Peyer's patch (tissue), 4 donors: ENCODE measurements at regions not wholly inside any gene's neighbourhood (a gene's known extent, or its start where the extent isn't known, plus 50 kb on each side); places are given as distances from the start of the nearest gene placed in this dataset.

Experiments
- DNase-seq, 3 donors: peaks; one replicate each; pipeline ENCODE4 v3.0.0-alpha.2; 2017 to 2019
- H3K27ac ChIP-seq, 4 donors: fragments of 200-600 bp; sonication (generic); one replicate each; pipeline ENCODE4 v1.5.1; 2016 to 2019
- H3K27me3 ChIP-seq, 2 donors: fragments of 200-600 bp; sonication (generic); one replicate each; pipeline ENCODE4 v1.5.1; 2019
- H3K36me3 ChIP-seq, 3 donors: fragments of 200-600 bp; sonication (generic); one replicate each; pipeline ENCODE4 v1.5.1; 2016 to 2019
- H3K4me1 ChIP-seq, 4 donors: fragments of 200-600 bp; sonication (generic); one replicate each; pipeline ENCODE4 v1.5.1; 2016 to 2019
- H3K4me3 ChIP-seq, 4 donors: fragments of 200-600 bp; sonication (generic); 1 replicate in 3 of 4; 2 replicates in 1 of 4; pipeline ENCODE4 v1.5.1; 2016 to 2019; ENCODE audit warnings: mild to moderate bottlenecking in 1 of 4
- H3K9me3 ChIP-seq, 4 donors: fragments of 200-600 bp; sonication (generic); one replicate each; pipeline ENCODE4 v1.5.1; 2016 to 2019; ENCODE audit warnings: mild to moderate bottlenecking in 1 of 4
- CTCF ChIP-seq, 6 experiments: fragments of 450-650 bp in 4 of 6; fragments of 200-600 bp in 2 of 6; sonication (generic) in 1 of 6; IDR thresholded peaks; one replicate each; pipeline ENCODE4 v1.5.1; 2017 to 2019; ENCODE audit warnings: antibody characterized with exemption in 6 of 6, mild to moderate bottlenecking in 3 of 6, moderate library complexity in 1 of 6
- POLR2A ChIP-seq, 2 donors: fragments of 450-650 bp; IDR thresholded peaks; one replicate each; pipeline ENCODE4 v1.5.1; 2017; ENCODE audit warnings: antibody characterized with exemption in 2 of 2, mild to moderate bottlenecking in 2 of 2, moderate library complexity in 2 of 2

GRCh38 chr18:56157541-56157940 lies 480.9 kb downstream of the TXNL1 start:
- H3K4me3 ChIP-seq, result no peak overlapping the region
- no peak overlapping the region for H3K27ac ChIP-seq
- no peak for DNase-seq
- no peak for TF ChIP-seq POLR2A (IDR thresholded peaks at IDR 0.05)
- TF ChIP-seq CTCF (IDR thresholded peaks at IDR 0.05), result no peak
- no peaks in the 10 kb centered on the region for H3K4me1 ChIP-seq
- no peaks in the 10 kb centered on the region for H3K27me3 ChIP-seq
- no peaks in the 10 kb centered on the region for H3K36me3 ChIP-seq
- H3K9me3 ChIP-seq, result no peaks in the 10 kb centered on the region

GRCh38 chr18:56152551-56153310 lies 485.7 kb downstream of the TXNL1 start:
- Histone ChIP-seq H3K36me3 (no peaks in the 10 kb centered on the region), H3K4me1 (no peaks in the 10 kb centered on the region), H3K27me3 (no peaks in the 10 kb centered on the region), H3K27ac (no peak overlapping the region), H3K9me3 (no peaks in the 10 kb centered on the region), H3K4me3 (no peak overlapping the region)
- TF ChIP-seq POLR2A (IDR thresholded peaks at IDR 0.05) (no peak), CTCF (IDR thresholded peaks at IDR 0.05) (no peak)
- no peak for DNase-seq

- H3K27me3 ChIP-seq, result no peaks in the 10 kb centered on the region
- H3K27ac ChIP-seq, result no peak overlapping the region
- H3K4me3 ChIP-seq, result no peak overlapping the region
- DNase-seq, result no peak
- H3K9me3 ChIP-seq, result no peaks in the 10 kb centered on the region
- no peaks in the 10 kb centered on the region for H3K36me3 ChIP-seq
- no peaks in the 10 kb centered on the region for H3K4me1 ChIP-seq
- TF ChIP-seq POLR2A (IDR thresholded peaks at IDR 0.05), result no peak
- TF ChIP-seq CTCF (IDR thresholded peaks at IDR 0.05), result no peak
These were observed 490.0 kb downstream of the TXNL1 start for GRCh38 chr18:56148373-56148772.

GRCh38 chr18:56146565-56146964 lies 491.8 kb downstream of the TXNL1 start:
- no peaks in the 10 kb centered on the region for H3K36me3 ChIP-seq
- no peak overlapping the region for H3K27ac ChIP-seq
- no peaks in the 10 kb centered on the region for H3K4me1 ChIP-seq
- no peak for DNase-seq
- no peaks in the 10 kb centered on the region for H3K27me3 ChIP-seq
- H3K4me3 ChIP-seq, result no peak overlapping the region
- TF ChIP-seq POLR2A (IDR thresholded peaks at IDR 0.05), result no peak
- H3K9me3 ChIP-seq, result no peaks in the 10 kb centered on the region

- no peak overlapping the region for H3K27ac ChIP-seq
- TF ChIP-seq POLR2A (IDR thresholded peaks at IDR 0.05) (no peak), CTCF (IDR thresholded peaks at IDR 0.05) (no peak)
- H3K36me3 ChIP-seq, result no peaks in the 10 kb centered on the region
- no peaks in the 10 kb centered on the region for H3K9me3 ChIP-seq
- no peak for DNase-seq
- no peaks in the 10 kb centered on the region for H3K27me3 ChIP-seq
- H3K4me3 ChIP-seq, result no peak overlapping the region
- no peaks in the 10 kb centered on the region for H3K4me1 ChIP-seq
These were observed 496.4 kb downstream of the TXNL1 start for GRCh38 chr18:56142001-56142400.

- H3K27me3 ChIP-seq, result no peaks in the 10 kb centered on the region
- H3K4me3 ChIP-seq, result no peak overlapping the region
- DNase-seq, result no peak
- H3K4me1 ChIP-seq, result no peaks in the 10 kb centered on the region
- TF ChIP-seq POLR2A (IDR thresholded peaks at IDR 0.05), result no peak
- H3K9me3 ChIP-seq, result no peaks in the 10 kb centered on the region
- H3K36me3 ChIP-seq, result no peaks in the 10 kb centered on the region
- H3K27ac ChIP-seq, result peak overlapping the region in 1 of 4 donors; percentile 56
These were observed 498.6 kb downstream of the TXNL1 start for GRCh38 chr18:56139792-56140254.
